GM19035 (cell line): ENCODE measurements at regions not wholly inside any gene's neighbourhood (a gene's known extent, or its start where the extent isn't known, plus 50 kb on each side); places are given as distances from the start of the nearest gene placed in this dataset.

ENCODE experiments used
- ATAC-seq: cut with Tn5 transposase; IDR thresholded peaks from one replicate; pipeline ENCODE4 v1.9.1; 2021; ENCODE audit not compliant: unreplicated experiment

- ATAC-seq: no peak
Measured at GRCh38 chr16:62102588-62102987, 66.3 kb upstream of the CDH8 start.

- ATAC-seq: no peak
Measured at GRCh38 chr16:62100651-62101050, 64.4 kb upstream of the CDH8 start.

GRCh38 chr16:62089715-62090114 lies 53.5 kb upstream of the CDH8 start:
- ATAC-seq: no peak

GRCh38 chr16:62088731-62089410 lies 52.6 kb upstream of the CDH8 start:
- ATAC-seq: no peak
